GM13977 (cell line): ENCODE measurements at regions not wholly inside any gene's neighbourhood (a gene's known extent, or its start where the extent isn't known, plus 50 kb on each side); places are given as distances from the start of the nearest gene placed in this dataset.

ENCODE experiments used
- DNase-seq: peaks from one replicate; pipeline ENCODE4 v3.0.0; 2012; ENCODE audit warnings: low spot score
- in situ Hi-C: fragments of 300-500 bp; cut with MboI; formaldehyde crosslinking; loops from one replicate; pipeline ENCODE4 v1.12.0; 2022; ENCODE audit warnings: low sequenced_read_pairs, low pct_unique_long_range_greater_than_20kb, mixed read lengths, inconsistent platforms; ENCODE audit not compliant: unreplicated experiment
- TF ChIP-seq, protein P1 (sequence below): IDR thresholded peaks from 2 replicates; pipeline ENCODE4 v1.5.1; 2012; ENCODE audit warnings: mild to moderate bottlenecking, control low read depth; ENCODE audit not compliant: insufficient read depth; ENCODE audit errors: extremely low read depth, missing control alignments

DNA sequence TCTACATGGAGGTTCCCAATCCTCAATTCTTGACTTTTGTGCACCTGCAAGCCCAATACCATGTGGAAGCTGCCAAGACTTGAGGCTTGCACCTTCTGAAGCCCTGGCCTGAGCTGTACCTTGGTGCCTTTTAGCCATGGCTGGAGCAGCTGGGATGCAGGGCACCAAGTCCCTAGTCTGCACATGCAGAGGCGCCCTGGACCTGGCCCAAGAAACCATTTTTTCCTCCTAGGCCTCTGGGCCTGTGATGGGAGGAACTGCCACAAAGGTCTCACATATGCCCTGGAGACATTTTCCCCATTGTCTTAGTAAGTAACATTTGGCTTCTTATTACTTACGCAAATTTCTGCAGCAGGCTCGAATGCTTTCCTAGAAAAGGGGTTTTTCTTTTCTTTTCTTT lies 431.9 kb upstream of the ANO5 start:
- TF ChIP-seq, protein P1, sequence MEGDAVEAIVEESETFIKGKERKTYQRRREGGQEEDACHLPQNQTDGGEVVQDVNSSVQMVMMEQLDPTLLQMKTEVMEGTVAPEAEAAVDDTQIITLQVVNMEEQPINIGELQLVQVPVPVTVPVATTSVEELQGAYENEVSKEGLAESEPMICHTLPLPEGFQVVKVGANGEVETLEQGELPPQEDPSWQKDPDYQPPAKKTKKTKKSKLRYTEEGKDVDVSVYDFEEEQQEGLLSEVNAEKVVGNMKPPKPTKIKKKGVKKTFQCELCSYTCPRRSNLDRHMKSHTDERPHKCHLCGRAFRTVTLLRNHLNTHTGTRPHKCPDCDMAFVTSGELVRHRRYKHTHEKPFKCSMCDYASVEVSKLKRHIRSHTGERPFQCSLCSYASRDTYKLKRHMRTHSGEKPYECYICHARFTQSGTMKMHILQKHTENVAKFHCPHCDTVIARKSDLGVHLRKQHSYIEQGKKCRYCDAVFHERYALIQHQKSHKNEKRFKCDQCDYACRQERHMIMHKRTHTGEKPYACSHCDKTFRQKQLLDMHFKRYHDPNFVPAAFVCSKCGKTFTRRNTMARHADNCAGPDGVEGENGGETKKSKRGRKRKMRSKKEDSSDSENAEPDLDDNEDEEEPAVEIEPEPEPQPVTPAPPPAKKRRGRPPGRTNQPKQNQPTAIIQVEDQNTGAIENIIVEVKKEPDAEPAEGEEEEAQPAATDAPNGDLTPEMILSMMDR, result no peak
- DNase-seq, result no peak
- in situ Hi-C loops, result no loop called here

DNA sequence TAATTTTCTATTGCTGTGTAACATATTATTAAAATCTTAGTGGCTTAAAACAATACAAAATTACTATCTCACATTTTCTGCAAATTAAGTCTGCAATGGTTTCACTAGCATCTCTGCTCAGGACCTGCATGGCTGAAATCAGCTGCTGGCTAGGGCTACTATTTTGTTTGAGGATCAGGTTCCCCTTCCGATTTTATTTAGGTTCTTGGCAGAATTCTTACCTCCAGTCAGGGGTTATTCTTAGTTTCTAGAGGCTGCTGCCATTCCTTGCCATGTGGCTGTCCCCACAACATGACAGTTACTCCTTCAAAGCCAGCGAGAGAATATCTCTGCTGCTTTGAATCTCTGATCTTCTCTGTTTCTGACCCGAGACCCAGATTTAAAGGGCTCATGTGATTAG lies 424.5 kb upstream of the ANO5 start:
- TF ChIP-seq, protein P1, result no peak
- in situ Hi-C loops, result no loop called here
- DNase-seq, result no peak

DNA sequence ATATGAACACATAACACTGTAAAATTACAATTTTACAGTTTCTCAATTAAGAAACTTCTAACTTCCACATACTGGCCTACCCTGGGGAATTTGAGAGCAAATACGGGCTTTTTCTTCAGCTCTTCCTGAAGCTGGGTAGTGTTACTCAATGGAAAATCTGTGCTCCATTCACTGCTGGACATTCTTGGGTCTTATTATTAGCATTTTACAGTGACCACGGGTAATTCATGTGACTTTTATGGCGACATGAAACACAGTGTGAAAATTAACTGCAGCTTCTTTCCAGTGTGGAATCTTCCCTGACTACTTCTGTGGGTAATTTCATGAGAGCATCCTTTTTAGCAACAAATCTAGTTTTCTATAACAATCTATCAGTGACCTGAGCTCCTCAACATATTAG lies 423.7 kb upstream of the ANO5 start:
- in situ Hi-C loops, result no loop called here
- no peak for DNase-seq
- TF ChIP-seq, protein P1, result no peak

DNA sequence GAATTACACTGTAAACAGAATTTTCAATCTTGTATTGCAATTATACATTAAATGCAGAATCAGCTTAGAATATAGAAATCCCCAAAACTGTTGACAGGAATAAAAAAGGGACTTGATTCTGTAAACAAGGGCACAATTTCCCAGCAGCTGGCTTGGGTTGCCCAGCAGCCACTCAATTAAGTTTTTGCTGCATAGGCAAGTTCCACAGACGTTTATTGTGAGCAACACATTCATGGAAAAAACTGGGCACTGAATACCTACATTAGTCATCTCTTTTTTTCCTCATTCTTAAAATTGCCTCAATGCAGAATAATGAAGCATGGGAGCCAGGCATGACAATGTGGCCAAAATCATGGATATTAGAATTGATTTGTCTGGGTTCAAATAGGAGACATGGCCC lies 421.8 kb upstream of the ANO5 start:
- DNase-seq, result no peak
- in situ Hi-C loops, result no loop called here

DNA sequence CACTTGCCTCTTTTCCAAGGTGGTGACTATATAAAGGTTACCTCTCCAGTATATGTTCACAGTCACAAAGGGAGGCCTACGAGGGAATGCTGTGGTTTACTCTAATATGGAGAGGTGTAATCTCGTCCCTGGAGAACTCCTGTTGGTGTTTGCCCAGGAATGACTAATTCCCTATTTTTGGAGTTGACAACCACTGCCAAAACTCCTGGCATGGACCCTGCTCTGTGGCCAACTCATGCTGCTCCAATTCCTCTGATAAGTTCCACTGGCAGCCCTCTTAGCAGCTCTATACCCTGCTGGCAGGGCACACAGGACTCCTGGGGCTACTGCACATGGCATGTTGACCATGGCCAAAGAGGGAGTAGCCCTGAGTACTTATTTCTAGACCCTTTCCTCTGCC lies 418.7 kb upstream of the ANO5 start:
- DNase-seq, result no peak
- TF ChIP-seq, protein P1, result no peak
- in situ Hi-C loops, result no loop called here

More for the DNA sequence above, 421.8 kb upstream of the ANO5 start:
- TF ChIP-seq, protein P1, result no peak

DNA sequence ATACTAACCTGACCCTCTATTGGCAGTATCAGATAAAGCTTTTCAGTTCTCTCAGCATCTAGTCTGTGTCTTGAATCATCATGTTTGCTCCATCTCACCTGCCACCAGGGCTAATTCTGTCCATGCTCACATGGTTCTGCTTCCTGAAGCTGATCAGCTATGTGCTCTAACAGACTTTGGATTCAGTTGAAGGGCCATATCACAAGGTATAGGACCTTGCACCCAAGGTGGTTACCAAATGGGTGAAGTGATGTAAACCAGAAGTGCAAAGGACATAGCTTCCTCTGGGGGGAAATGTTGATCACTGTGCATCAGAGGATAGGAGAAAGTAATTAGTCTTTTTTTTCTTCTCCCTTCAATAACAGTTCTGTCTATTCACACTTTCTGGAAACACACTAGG lies 417.0 kb upstream of the ANO5 start:
- TF ChIP-seq, protein P1, result no peak
- in situ Hi-C loops, result no loop called here
- no peak for DNase-seq

DNA sequence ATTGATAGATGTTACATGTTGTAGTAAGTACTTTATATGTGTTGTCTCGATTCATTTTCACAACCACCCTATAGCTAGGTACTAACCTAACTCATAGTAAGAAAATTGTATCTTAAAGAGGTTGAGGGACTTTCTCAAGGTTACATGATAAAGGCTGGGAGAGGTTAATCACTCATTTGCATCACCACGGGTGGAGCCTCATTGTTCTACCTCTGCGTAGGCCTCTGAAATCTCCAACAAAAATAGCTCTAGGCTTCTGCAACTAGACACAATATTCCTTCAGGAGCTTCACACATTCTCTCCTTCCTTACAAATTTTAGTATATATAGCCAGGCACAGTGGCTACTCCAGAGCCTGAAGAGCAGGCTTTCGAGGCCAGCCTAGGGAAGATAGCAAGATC lies 408.9 kb upstream of the ANO5 start:
- TF ChIP-seq, protein P1, result no peak
- in situ Hi-C loops, result no loop called here
- no peak for DNase-seq
